HG03045 (cell line): ENCODE measurements at regions not wholly inside any gene's neighbourhood (a gene's known extent, or its start where the extent isn't known, plus 50 kb on each side); places are given as distances from the start of the nearest gene placed in this dataset.

ENCODE experiments used
- ATAC-seq: cut with Tn5 transposase; IDR thresholded peaks from one replicate; pipeline ENCODE4 v1.9.1; 2021; ENCODE audit warnings: mild to moderate bottlenecking, moderate library complexity; ENCODE audit not compliant: unreplicated experiment

GRCh38 chr4:112031712-112032328, 113.4 kb upstream of the FAM241A start:
- peak; percentile 47 for ATAC-seq

- no peak for ATAC-seq
Observed at GRCh38 chr4:112036886-112037285, 108.4 kb upstream of the FAM241A start.

- ATAC-seq: no peak
Observed at GRCh38 chr4:112038861-112039260, 106.4 kb upstream of the FAM241A start.

GRCh38 chr4:112049119-112049518, 96.1 kb upstream of the FAM241A start:
- peak; percentile 68 for ATAC-seq

- no peak for ATAC-seq
Observed at GRCh38 chr4:112053825-112054350, 91.4 kb upstream of the FAM241A start.

GRCh38 chr4:112055100-112055499, 90.2 kb upstream of the FAM241A start:
- ATAC-seq: no peak

GRCh38 chr4:112057470-112057869, 87.8 kb upstream of the FAM241A start:
- no peak for ATAC-seq

- no peak for ATAC-seq
Observed at GRCh38 chr4:112058433-112058832, 86.8 kb upstream of the FAM241A start.

- ATAC-seq: no peak
Observed at GRCh38 chr4:112060212-112060611, 85.0 kb upstream of the FAM241A start.

- ATAC-seq: no peak
Observed at GRCh38 chr4:112061207-112061817, 83.9 kb upstream of the FAM241A start.

- ATAC-seq: no peak
Observed at GRCh38 chr4:112063260-112063659, 82.0 kb upstream of the FAM241A start.

- no peak for ATAC-seq
Observed at GRCh38 chr4:112069110-112069509, 76.1 kb upstream of the FAM241A start.

GRCh38 chr4:112073181-112073580, 72.1 kb upstream of the FAM241A start:
- ATAC-seq: no peak

- no peak for ATAC-seq
Observed at GRCh38 chr4:112075129-112075753, 70.0 kb upstream of the FAM241A start.

GRCh38 chr4:112075906-112076305, 69.3 kb upstream of the FAM241A start:
- ATAC-seq: no peak

GRCh38 chr4:112076919-112077608, 68.2 kb upstream of the FAM241A start:
- no peak for ATAC-seq

- no peak for ATAC-seq
Observed at GRCh38 chr4:112077743-112078142, 67.5 kb upstream of the FAM241A start.

- ATAC-seq: no peak
Observed at GRCh38 chr4:112082954-112083586, 62.2 kb upstream of the FAM241A start.

- no peak for ATAC-seq
Observed at GRCh38 chr4:112083587-112084347, 61.5 kb upstream of the FAM241A start.
